Panc1 (cell line): ENCODE measurements at regions not wholly inside any gene's neighbourhood (a gene's known extent, or its start where the extent isn't known, plus 50 kb on each side); places are given as distances from the start of the nearest gene placed in this dataset.

ENCODE experiments used
- CTCF ChIP-seq: fragments of 450-650 bp; IDR thresholded peaks from 2 replicates; pipeline ENCODE4 v1.5.1; 2017; ENCODE audit warnings: mild to moderate bottlenecking
- POLR2AphosphoS5 ChIP-seq: IDR thresholded peaks from 2 replicates; pipeline ENCODE4 v1.6.1; 2012; ENCODE audit warnings: mild to moderate bottlenecking, low read depth, low read length, moderate library complexity
- SIN3A ChIP-seq: IDR thresholded peaks from 2 replicates; pipeline ENCODE4 v1.6.1; 2012; ENCODE audit warnings: low read depth, mild to moderate bottlenecking, low read length, moderate library complexity, borderline replicate concordance; ENCODE audit not compliant: insufficient read depth
- TCF7L2 ChIP-seq: IDR thresholded peaks from 2 replicates; pipeline ENCODE4 v1.6.1; 2011; ENCODE audit warnings: mild to moderate bottlenecking, low read depth, low read length, inconsistent platforms
- TF ChIP-seq, protein P1 (sequence below), 2 experiments: IDR thresholded peaks; 2 replicates each; pipeline ENCODE4 v1.6.1; 2011 to 2012; ENCODE audit warnings: low read depth in 2 of 2, control low read depth in 1 of 2, low read length in 1 of 2, mild to moderate bottlenecking in 1 of 2, moderate library complexity in 1 of 2; ENCODE audit not compliant: insufficient read depth in 1 of 2

DNA sequence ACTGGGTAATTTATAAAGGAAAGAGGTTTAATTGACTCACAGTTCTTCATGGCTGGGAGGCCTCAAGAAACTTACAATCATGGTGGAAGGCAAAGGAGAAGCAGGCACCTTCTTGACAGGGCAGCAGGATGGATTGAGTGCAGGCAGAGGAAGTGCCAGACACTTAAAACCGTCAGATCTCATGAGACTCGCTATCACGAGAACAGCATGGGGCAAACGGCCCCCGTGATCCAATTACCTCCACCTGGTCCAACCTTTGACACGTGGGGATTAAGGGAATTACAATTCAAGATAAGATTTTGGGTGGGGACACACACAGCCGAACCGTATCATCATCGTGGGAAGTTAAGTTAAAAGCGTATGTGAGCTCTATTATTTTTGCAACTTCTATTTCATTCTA, 71.4 kb upstream of the SYN3 start:
- TF ChIP-seq CTCF (no peak), TCF7L2 (no peak), POLR2AphosphoS5 (no peak), SIN3A (no peak)
- TF ChIP-seq, protein P1, sequence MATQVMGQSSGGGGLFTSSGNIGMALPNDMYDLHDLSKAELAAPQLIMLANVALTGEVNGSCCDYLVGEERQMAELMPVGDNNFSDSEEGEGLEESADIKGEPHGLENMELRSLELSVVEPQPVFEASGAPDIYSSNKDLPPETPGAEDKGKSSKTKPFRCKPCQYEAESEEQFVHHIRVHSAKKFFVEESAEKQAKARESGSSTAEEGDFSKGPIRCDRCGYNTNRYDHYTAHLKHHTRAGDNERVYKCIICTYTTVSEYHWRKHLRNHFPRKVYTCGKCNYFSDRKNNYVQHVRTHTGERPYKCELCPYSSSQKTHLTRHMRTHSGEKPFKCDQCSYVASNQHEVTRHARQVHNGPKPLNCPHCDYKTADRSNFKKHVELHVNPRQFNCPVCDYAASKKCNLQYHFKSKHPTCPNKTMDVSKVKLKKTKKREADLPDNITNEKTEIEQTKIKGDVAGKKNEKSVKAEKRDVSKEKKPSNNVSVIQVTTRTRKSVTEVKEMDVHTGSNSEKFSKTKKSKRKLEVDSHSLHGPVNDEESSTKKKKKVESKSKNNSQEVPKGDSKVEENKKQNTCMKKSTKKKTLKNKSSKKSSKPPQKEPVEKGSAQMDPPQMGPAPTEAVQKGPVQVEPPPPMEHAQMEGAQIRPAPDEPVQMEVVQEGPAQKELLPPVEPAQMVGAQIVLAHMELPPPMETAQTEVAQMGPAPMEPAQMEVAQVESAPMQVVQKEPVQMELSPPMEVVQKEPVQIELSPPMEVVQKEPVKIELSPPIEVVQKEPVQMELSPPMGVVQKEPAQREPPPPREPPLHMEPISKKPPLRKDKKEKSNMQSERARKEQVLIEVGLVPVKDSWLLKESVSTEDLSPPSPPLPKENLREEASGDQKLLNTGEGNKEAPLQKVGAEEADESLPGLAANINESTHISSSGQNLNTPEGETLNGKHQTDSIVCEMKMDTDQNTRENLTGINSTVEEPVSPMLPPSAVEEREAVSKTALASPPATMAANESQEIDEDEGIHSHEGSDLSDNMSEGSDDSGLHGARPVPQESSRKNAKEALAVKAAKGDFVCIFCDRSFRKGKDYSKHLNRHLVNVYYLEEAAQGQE (IDR thresholded peaks at IDR 0.05; ENCODE audit: insufficient read depth in 1 of 2, low read depth in 2 of 2, low read length in 1 of 2): no peak
